HepG2 (cell line): ENCODE measurements at regions not wholly inside any gene's neighbourhood (a gene's known extent, or its start where the extent isn't known, plus 50 kb on each side); places are given as distances from the start of the nearest gene placed in this dataset.

Experiments
- CEBPG ChIP-seq: IDR thresholded peaks from 2 replicates; pipeline ENCODE4 v1.6.1; 2016
- CHD4 ChIP-seq: fragments of 200-600 bp; sonication (generic); IDR thresholded peaks from 2 replicates; pipeline ENCODE4 v1.7.0; 2017; ENCODE audit warnings: mild to moderate bottlenecking, low read length, borderline replicate concordance
- DR1 ChIP-seq: sonication (generic); formaldehyde crosslinking; IDR thresholded peaks from 2 replicates; pipeline ENCODE4 v1.8.0; 2021; ENCODE audit warnings: mild to moderate bottlenecking, missing genetic modification reagents, inconsistent platforms
- HOXA3 ChIP-seq: sonication (generic); formaldehyde crosslinking; IDR thresholded peaks from 2 replicates; pipeline ENCODE4 v1.5.0; 2020; ENCODE audit warnings: missing genetic modification reagents
- KLF9 ChIP-seq: IDR thresholded peaks from 2 replicates; pipeline ENCODE4 v1.6.1; 2016; ENCODE audit warnings: low read depth
- SOX5 ChIP-seq: IDR thresholded peaks from 2 replicates; pipeline ENCODE4 v1.6.1; 2016; ENCODE audit warnings: borderline replicate concordance
- TSC22D2 ChIP-seq: sonication (generic); formaldehyde crosslinking; IDR thresholded peaks from 2 replicates; pipeline ENCODE4 v1.5.1; 2020; ENCODE audit warnings: missing genetic modification reagents, mild to moderate bottlenecking, borderline replicate concordance
- ZBTB38 ChIP-seq: sonication (generic); formaldehyde crosslinking; IDR thresholded peaks from 2 replicates; pipeline ENCODE4 v1.5.1; 2020; ENCODE audit warnings: mild to moderate bottlenecking, missing genetic modification reagents
- ZNF138 ChIP-seq: sonication (generic); formaldehyde crosslinking; IDR thresholded peaks from 2 replicates; pipeline ENCODE4 v1.5.0; 2020; ENCODE audit warnings: mild to moderate bottlenecking, low read depth, missing genetic modification reagents
- ZNF670 ChIP-seq: sonication (generic); formaldehyde crosslinking; IDR thresholded peaks from 2 replicates; pipeline ENCODE4 v1.8.0; 2022; ENCODE audit warnings: mild to moderate bottlenecking, missing genetic modification reagents, borderline replicate concordance
- TF ChIP-seq, protein P1 (sequence below): IDR thresholded peaks from 2 replicates; pipeline ENCODE4 v1.6.1; 2012; ENCODE audit warnings: inconsistent platforms
- TF ChIP-seq, protein P2 (sequence below): sonication (generic); formaldehyde crosslinking; IDR thresholded peaks from 2 replicates; pipeline ENCODE4 v1.4.0; 2020; ENCODE audit warnings: low read depth, missing genetic modification reagents
- TF ChIP-seq, protein P3 (sequence below): sonication (generic); formaldehyde crosslinking; IDR thresholded peaks from 2 replicates; pipeline ENCODE4 v1.8.1; 2023; ENCODE audit warnings: missing genetic modification reagents, inconsistent platforms, borderline replicate concordance
- TF ChIP-seq, protein P4 (sequence below): IDR thresholded peaks from 2 replicates; pipeline ENCODE4 v1.6.1; 2016; ENCODE audit warnings: mild to moderate bottlenecking
- TF ChIP-seq, protein P5 (sequence below): sonication (generic); formaldehyde crosslinking; IDR thresholded peaks from 2 replicates; pipeline ENCODE4 v1.5.1; 2020; ENCODE audit warnings: mild to moderate bottlenecking, moderate library complexity, missing genetic modification reagents
- TF ChIP-seq, protein P6 (sequence below): sonication (generic); formaldehyde crosslinking; IDR thresholded peaks from 2 replicates; pipeline ENCODE4 v1.4.0; 2020; ENCODE audit warnings: missing genetic modification reagents, mild to moderate bottlenecking, borderline replicate concordance
- TF ChIP-seq, protein P7 (sequence below): IDR thresholded peaks from 2 replicates; pipeline ENCODE4 v1.6.1; 2016; ENCODE audit warnings: control low read depth

DNA sequence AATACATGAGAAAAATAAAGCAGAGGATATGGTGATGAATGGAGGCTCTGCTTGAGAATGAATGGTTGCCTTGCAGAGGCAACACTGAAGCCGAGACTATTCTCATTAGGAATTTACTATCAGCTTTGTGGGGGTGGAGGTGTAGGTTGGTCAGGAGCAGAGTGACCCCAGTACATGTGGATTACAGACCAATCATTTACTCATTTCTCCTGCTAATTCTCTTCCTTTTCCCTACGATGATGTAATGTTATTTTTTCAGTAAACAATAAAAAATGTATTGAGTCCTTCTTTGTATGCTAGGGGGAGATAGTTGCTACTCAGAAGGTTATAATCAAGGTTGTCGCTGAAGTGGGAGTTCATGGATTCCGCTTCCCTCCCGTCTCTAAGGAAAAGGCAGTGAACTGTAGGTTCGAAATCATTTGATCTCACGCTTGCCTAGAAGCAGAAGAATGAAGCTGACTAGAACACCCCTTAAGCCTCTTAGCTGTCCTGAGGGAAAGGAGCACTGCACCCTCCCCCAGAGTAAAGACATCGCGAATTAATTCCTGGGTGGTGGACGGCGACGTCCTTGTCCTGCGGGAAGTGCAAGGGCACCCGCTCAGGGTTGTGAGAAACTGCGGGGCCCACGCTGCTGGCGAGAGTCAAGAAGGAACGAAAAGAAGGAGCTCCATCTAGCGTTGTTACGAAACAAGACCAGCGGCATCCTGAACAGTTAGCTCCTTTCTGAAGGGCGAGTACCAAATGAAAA, 213.2 kb upstream of the PFN2 start (continued):
- TF ChIP-seq, protein P1, sequence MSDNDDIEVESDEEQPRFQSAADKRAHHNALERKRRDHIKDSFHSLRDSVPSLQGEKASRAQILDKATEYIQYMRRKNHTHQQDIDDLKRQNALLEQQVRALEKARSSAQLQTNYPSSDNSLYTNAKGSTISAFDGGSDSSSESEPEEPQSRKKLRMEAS, result peak; percentile 23; the same call in 1 of the 2 replicates
- TF ChIP-seq ZBTB38 (no peak), CEBPG (CRISPR knock-in tag) (peak; percentile 57), TSC22D2 (CRISPR knock-in tag) (0 out of 2 replicates have a peak, but pooled peaks have one; percentile 26), CHD4 (no peak), DR1 (no peak), SOX5 (CRISPR knock-in tag) (no peak), KLF9 (CRISPR knock-in tag) (no peak), ZNF670 (CRISPR knock-in tag) (0 out of 2 replicates have a peak, but pooled peaks have one; percentile 31), ZNF138 (no peak), HOXA3 (no peak)
- TF ChIP-seq, protein P2, sequence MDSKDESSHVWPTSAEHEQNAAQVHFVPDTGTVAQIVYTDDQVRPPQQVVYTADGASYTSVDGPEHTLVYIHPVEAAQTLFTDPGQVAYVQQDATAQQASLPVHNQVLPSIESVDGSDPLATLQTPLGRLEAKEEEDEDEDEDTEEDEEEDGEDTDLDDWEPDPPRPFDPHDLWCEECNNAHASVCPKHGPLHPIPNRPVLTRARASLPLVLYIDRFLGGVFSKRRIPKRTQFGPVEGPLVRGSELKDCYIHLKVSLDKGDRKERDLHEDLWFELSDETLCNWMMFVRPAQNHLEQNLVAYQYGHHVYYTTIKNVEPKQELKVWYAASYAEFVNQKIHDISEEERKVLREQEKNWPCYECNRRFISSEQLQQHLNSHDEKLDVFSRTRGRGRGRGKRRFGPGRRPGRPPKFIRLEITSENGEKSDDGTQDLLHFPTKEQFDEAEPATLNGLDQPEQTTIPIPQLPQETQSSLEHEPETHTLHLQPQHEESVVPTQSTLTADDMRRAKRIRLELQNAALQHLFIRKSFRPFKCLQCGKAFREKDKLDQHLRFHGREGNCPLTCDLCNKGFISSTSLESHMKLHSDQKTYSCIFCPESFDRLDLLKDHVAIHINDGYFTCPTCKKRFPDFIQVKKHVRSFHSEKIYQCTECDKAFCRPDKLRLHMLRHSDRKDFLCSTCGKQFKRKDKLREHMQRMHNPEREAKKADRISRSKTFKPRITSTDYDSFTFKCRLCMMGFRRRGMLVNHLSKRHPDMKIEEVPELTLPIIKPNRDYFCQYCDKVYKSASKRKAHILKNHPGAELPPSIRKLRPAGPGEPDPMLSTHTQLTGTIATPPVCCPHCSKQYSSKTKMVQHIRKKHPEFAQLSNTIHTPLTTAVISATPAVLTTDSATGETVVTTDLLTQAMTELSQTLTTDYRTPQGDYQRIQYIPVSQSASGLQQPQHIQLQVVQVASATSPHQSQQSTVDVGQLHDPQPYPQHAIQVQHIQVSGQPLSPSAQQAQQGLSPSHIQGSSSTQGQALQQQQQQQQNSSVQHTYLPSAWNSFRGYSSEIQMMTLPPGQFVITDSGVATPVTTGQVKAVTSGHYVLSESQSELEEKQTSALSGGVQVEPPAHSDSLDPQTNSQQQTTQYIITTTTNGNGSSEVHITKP (CRISPR knock-in tag), result peak; percentile 18; the same call in 1 of the 2 replicates
- TF ChIP-seq, protein P3, sequence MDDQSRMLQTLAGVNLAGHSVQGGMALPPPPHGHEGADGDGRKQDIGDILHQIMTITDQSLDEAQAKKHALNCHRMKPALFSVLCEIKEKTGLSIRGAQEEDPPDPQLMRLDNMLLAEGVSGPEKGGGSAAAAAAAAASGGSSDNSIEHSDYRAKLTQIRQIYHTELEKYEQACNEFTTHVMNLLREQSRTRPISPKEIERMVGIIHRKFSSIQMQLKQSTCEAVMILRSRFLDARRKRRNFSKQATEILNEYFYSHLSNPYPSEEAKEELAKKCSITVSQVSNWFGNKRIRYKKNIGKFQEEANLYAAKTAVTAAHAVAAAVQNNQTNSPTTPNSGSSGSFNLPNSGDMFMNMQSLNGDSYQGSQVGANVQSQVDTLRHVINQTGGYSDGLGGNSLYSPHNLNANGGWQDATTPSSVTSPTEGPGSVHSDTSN, result no peak
- TF ChIP-seq, protein P4, sequence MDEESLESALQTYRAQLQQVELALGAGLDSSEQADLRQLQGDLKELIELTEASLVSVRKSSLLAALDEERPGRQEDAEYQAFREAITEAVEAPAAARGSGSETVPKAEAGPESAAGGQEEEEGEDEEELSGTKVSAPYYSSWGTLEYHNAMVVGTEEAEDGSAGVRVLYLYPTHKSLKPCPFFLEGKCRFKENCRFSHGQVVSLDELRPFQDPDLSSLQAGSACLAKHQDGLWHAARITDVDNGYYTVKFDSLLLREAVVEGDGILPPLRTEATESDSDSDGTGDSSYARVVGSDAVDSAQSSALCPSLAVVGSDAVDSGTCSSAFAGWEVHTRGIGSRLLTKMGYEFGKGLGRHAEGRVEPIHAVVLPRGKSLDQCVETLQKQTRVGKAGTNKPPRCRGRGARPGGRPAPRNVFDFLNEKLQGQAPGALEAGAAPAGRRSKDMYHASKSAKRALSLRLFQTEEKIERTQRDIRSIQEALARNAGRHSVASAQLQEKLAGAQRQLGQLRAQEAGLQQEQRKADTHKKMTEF (CRISPR knock-in tag), result 0 out of 2 replicates have a peak, but pooled peaks have one; percentile 22
- TF ChIP-seq, protein P5, sequence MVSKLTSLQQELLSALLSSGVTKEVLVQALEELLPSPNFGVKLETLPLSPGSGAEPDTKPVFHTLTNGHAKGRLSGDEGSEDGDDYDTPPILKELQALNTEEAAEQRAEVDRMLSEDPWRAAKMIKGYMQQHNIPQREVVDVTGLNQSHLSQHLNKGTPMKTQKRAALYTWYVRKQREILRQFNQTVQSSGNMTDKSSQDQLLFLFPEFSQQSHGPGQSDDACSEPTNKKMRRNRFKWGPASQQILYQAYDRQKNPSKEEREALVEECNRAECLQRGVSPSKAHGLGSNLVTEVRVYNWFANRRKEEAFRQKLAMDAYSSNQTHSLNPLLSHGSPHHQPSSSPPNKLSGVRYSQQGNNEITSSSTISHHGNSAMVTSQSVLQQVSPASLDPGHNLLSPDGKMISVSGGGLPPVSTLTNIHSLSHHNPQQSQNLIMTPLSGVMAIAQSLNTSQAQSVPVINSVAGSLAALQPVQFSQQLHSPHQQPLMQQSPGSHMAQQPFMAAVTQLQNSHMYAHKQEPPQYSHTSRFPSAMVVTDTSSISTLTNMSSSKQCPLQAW, result no peak
- TF ChIP-seq, protein P6, sequence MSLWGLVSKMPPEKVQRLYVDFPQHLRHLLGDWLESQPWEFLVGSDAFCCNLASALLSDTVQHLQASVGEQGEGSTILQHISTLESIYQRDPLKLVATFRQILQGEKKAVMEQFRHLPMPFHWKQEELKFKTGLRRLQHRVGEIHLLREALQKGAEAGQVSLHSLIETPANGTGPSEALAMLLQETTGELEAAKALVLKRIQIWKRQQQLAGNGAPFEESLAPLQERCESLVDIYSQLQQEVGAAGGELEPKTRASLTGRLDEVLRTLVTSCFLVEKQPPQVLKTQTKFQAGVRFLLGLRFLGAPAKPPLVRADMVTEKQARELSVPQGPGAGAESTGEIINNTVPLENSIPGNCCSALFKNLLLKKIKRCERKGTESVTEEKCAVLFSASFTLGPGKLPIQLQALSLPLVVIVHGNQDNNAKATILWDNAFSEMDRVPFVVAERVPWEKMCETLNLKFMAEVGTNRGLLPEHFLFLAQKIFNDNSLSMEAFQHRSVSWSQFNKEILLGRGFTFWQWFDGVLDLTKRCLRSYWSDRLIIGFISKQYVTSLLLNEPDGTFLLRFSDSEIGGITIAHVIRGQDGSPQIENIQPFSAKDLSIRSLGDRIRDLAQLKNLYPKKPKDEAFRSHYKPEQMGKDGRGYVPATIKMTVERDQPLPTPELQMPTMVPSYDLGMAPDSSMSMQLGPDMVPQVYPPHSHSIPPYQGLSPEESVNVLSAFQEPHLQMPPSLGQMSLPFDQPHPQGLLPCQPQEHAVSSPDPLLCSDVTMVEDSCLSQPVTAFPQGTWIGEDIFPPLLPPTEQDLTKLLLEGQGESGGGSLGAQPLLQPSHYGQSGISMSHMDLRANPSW (CRISPR knock-in tag), result no peak
- TF ChIP-seq, protein P7, sequence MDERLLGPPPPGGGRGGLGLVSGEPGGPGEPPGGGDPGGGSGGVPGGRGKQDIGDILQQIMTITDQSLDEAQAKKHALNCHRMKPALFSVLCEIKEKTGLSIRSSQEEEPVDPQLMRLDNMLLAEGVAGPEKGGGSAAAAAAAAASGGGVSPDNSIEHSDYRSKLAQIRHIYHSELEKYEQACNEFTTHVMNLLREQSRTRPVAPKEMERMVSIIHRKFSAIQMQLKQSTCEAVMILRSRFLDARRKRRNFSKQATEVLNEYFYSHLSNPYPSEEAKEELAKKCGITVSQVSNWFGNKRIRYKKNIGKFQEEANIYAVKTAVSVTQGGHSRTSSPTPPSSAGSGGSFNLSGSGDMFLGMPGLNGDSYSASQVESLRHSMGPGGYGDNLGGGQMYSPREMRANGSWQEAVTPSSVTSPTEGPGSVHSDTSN (CRISPR knock-in tag), result no peak
